HG02759 (cell line): ENCODE measurements at regions not wholly inside any gene's neighbourhood (a gene's known extent, or its start where the extent isn't known, plus 50 kb on each side); places are given as distances from the start of the nearest gene placed in this dataset.
A peak's percentile ranks its signal among the peaks of the same experiment; 100 is the strongest.

ENCODE experiments used
- ATAC-seq: cut with Tn5 transposase; IDR thresholded peaks from one replicate; pipeline ENCODE4 v1.9.1; 2021; ENCODE audit warnings: mild to moderate bottlenecking, moderate library complexity; ENCODE audit not compliant: unreplicated experiment

DNA sequence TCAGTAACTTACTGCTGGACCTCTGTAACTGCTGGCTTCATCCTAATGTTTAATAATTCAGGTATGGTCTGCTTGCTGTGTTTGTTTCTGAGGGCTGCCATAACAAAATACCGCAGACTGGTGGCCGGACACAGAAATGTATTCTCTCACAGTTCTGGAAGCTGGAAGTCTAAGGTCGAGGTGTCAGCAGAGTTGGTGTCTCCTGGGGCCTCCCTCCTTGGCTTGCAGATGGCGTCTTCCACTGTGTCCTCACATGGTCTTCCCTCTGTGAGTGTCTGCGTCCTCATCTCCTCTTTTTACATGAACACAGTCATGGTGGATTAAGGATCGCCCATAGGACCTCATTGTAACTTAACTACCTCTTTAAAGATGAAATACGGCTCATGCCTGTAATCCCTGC is 389.7 kb upstream of the JARID2 start:
- no peak for ATAC-seq

- ATAC-seq = no peak
These were observed 388.9 kb upstream of the JARID2 start for GRCh38 chr6:14857001-14857400.

DNA sequence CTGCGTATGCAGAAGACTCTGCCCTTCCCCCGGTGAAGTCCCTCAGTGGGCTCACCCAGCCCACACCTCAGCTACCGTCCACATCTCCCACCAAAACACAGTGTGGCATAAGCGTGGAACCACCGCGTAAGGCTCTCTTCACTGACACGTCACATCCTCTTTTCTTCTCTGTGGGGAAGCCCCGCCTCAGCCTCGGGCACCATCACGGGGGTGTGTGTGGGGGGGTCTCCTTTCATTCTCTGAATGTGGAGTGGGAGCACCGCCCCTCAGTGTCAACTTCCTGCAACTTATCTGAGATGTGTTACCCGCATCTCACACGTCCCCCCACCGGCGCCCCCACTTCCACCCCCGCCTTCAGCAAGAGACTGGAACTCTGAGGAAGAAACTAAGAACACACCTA is 388.4 kb upstream of the JARID2 start:
- no peak for ATAC-seq

DNA sequence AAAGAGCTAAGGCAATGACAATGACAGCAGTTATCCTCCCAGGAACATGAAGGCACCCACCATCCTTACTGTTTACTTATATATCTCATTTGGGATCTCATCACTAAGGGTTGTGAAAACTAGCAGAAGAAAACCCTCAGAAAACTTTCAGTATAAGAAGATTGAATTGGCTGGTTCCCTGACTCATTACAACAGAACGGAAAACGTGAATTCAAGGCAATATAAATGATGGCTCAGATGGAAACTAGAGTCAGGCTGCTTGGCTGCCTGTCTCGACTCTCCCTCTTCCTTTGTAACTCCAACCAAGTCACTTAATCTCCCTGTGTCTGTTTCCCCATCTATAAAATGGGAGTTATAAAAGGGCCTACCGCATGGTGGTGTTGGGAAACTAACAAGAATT is 387.1 kb upstream of the JARID2 start:
- ATAC-seq = no peak

- ATAC-seq = no peak
These were observed 385.1 kb upstream of the JARID2 start for GRCh38 chr6:14860774-14861173.

- no peak for ATAC-seq
These were observed 384.4 kb upstream of the JARID2 start for GRCh38 chr6:14861491-14861943.

DNA sequence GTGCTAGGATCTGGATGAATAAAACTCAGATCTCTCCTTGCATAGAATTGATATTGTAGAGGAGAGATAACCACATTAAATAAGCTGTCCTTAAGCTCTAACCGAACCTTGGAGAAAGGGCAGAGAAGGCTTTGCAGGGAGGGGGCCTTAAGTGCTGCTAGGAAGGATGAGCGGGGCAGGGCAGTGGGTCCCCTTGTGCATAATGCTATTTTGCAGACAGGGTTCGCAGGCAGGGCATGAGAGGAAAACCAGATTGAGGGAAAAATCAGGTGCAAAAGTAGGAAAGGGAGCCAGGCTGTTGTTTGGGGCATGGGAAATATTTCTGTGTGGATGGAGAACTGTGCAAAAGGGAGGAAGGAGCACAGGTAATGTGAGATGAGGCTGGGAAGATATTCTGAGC is 383.0 kb upstream of the JARID2 start:
- no peak for ATAC-seq

GRCh38 chr6:14863902-14864850 is 381.7 kb upstream of the JARID2 start:
- ATAC-seq = no peak

DNA sequence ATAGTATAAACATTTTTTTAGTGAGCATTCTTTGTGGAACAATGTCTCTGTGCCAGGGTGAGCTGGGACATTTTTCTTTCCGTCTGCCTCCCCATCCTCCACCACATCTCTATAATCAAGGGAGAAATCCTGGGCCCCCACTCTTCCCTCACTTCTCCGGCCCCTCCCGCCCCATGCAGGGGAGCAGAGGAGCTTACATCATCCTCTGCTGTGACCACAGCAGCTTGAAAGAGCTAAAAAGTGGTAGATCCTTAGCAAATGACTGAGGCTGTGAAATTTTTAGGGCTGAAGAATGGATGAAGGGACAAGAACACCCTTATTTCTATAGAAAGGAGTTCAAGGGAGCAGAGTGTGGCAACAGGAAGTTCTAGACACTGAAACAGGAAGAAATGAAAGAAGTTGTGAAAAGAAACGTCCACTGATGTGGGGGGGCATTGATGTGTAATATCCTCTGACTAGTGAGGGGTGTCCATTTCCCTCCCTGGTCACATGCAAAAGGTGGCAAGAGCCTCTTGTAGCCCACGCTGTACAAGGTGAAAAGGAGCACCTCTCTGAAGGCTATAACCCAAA is 380.3 kb upstream of the JARID2 start:
- no peak for ATAC-seq

DNA sequence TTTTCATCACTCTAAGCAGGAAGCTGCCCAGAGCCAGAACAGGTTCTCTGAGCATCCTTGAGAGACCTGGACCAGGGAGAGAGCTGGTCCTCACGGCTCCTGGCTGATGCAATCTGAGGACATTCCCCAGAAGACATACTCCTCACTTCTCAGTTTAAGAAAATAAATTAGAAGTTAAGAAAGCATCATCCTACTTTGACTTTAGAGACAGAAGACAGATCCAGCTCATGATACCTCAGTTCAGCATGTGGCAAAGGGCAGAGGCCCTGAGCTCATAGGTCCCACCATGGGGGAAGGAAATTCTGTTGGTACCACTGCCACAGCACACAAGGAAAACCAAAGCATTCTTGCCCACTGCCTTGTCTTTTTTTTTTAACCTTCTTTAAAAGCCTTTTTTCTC is 378.1 kb upstream of the JARID2 start:
- ATAC-seq = no peak

- ATAC-seq = no peak
These were observed 374.6 kb upstream of the JARID2 start for GRCh38 chr6:14871221-14871620.

DNA sequence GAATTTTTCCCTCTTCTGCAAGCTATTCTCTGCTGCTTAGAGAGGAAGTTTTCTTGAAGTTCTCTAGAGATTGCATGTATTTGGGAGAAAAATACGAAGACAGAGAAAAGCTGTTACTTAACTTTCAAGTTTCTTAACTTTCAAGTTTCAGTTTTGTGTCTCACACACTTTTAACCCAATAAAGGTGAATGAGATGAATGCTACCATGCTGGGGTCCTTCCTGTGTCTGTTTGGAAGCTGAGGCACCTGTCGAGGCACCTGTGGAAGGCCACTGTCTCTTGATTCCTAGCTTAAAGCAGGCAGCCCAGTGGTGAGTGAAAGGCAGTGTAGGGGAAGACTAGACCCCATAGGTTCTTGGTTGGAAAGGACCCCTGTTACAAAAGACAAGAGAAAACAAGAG is 372.8 kb upstream of the JARID2 start:
- no peak for ATAC-seq

GRCh38 chr6:14873781-14874441 is 372.0 kb upstream of the JARID2 start:
- no peak for ATAC-seq

DNA sequence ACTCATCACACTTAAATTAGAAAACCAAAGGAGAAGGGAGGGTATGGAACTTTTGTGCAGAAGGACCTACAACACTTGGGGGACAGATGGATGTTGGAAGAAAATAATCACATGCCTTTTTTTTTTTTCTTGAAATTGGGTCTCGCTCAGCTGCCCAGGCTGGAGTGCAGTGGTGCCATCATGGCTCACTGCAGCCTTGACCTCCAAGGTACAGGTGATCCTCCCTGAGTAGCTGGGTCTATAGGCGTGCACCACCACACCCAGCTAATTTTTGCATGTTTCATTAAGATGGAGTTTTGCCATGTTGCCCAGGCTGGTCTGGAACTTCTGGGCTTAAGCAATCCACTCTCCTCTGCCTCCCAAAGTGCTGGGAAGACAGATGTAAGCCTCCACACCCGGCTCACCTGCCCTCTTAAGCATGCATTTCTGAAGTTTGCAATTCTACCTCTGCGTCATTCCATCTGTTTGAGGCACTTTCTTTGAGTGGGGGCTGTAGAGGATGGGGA is 370.8 kb upstream of the JARID2 start:
- ATAC-seq = no peak

DNA sequence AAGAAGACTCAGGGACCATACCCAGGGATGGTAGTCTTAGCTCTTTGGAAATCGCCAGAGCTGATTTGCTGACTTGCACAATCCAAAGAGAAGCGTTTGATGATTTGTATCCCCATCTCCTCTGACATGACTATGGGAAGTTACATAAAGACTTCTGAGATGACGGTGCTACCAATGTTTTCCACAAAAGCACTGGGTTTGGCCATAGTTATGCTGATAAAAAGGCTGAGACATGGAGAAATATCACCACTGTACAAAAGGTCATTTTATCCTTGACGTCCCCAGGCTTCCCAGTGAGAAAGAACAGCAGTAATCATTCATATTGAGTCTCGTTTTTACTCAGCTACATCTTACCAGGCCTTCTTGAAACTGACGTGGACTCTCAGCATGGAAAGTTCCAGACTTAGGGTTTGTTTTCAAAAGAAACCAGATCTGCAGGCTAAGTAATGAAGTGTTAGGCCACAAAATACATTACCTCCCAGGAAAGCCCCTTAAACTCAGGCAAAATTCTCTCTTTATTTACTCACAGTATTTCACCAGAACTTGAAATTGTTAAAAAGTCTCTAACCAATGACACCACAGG is 370.3 kb upstream of the JARID2 start:
- ATAC-seq = peak; percentile 56

DNA sequence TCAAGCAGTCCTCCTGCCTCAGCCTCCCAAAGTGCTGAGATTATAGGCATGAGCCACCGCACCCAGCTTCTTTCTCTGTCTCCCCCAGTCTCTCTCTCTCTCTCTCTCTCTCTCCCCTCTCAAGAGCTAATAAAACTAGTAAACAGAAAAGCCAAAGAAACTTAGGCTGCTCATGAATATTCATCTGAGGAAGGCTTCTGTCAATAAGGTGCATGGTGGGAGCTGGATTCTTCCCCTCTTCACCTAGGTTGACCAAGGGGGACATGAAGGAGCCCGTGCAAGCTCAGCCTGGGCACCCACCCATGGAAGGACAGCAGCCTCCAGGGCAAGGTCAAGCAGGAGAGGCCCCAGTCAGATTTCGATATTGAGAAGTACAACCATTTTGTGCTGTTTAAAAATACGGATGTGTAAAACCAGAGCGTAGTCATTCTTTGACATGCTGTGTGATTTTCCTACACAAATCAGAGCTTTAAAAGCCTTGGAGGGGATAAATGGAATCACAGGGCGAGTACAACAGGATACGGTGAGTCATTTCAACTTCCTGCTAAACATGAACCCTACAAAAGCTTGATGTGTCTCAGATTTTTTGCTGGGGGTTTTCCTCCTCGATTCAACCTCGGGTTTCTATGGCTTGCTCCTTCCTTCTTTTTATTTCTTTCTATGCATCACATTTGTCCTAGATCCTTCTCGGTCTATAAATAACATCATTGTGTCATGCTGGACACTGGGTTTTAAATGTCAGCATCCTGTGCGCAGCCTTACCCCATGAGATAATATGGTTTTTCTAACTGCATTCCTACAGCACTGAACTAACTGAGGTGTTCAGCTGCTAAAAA is 368.9 kb upstream of the JARID2 start:
- ATAC-seq = peak; percentile 60

DNA sequence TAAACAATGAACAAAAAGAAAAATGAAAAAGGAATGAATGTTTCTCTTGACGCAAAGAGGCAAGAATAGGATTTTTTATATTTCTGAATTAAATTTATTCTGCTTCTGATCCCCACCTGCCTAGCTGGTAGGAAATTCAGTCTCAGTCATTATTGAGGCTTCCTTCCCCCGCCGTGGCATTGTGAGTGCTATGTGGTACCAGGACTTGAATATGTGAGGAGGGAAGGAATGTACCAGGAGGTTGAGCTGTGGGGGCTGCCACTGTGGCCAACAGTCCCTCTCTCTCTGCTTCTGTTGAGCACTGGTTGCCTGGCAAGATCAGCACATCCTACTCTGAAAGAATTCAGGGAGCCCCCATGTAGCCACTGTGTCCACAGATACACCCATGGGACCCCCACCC is 368.1 kb upstream of the JARID2 start:
- no peak for ATAC-seq

DNA sequence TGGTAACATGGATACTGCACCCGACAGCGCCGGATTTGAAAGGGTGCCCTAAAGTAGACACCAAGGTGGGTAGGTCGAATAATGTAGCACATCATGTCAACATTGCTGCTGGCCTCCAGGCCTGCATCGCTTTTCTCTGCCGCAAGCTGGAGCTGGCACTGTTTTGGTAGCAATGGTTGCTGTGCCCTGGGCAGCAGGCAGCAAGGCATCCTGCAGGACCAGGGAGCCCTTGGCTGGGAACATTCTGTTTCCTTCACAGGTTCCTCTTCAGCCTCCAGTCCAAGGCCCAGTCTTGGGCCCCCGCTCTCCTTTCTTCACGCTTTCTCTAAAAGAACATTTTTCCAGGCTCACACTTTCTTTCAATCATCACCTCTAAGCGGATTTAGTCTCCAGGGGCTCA is 365.8 kb upstream of the JARID2 start:
- ATAC-seq = no peak

DNA sequence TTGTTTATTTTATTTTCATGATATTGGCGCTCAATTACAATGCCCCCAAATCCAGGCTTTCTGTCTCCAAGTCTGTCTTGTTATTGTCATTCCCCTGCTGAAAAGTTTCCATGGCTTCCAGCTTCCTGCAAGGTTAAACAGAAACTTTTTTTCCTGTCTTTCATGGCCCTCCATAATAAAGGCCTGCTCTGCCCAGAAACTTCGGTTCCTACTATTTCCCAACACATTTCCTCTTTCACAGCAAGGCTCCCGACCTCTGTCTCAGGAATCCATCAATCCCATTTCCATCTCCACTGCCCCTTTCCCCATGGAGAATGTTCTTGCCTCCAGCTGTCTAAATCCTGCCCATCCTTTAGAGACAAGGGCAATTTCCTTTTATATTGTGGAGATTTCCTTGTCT is 365.2 kb upstream of the JARID2 start:
- no peak for ATAC-seq

GRCh38 chr6:14881398-14881797 is 364.5 kb upstream of the JARID2 start:
- ATAC-seq = no peak
